Prostate gland (tissue), 2 donors: ENCODE measurements at regions not wholly inside any gene's neighbourhood (a gene's known extent, or its start where the extent isn't known, plus 50 kb on each side); places are given as distances from the start of the nearest gene placed in this dataset.

Experiments used
- DNase-seq: peaks from one replicate; pipeline ENCODE4 v3.0.0-alpha.2; 2019; ENCODE audit warnings: low spot score
- H3K27ac ChIP-seq, 2 donors: fragments of 200-600 bp; sonication (generic); 2 replicates each; pipeline ENCODE4 v1.5.1; 2017 to 2019
- H3K27me3 ChIP-seq: fragments of 200-600 bp; sonication (generic); replicated peaks from 2 replicates; pipeline ENCODE4 v1.5.1; 2019; ENCODE audit not compliant: insufficient read depth
- H3K36me3 ChIP-seq, 2 donors: fragments of 200-600 bp; sonication (generic); 1 replicate in 1 of 2; 2 replicates in 1 of 2; pipeline versions ENCODE4 v1.5.1 to v1.8.1; 2017 to 2019
- H3K4me1 ChIP-seq: fragments of 200-600 bp; sonication (generic); replicated peaks from 2 replicates; pipeline ENCODE4 v1.5.1; 2019
- H3K4me3 ChIP-seq, 2 donors: fragments of 200-600 bp; sonication (generic); 2 replicates each; pipeline ENCODE4 v1.5.1; 2017 to 2019
- H3K9me3 ChIP-seq: fragments of 200-600 bp; sonication (generic); 2 replicates; pipeline ENCODE4 v1.5.1; 2017
- POLR2A ChIP-seq: fragments of 450-650 bp; IDR thresholded peaks from one replicate; pipeline ENCODE4 v1.6.1; 2016; ENCODE audit warnings: antibody characterized with exemption, mild to moderate bottlenecking
- POLR2AphosphoS5 ChIP-seq: sonication (generic); formaldehyde crosslinking; IDR thresholded peaks from one replicate; pipeline ENCODE4 v1.6.1; 2017; ENCODE audit warnings: antibody characterized with exemption
- WGBS: methylation state at CpG from one replicate; pipeline ENCODE4 v1.1.5; 2018; 5-methylcytosine and 5-hydroxymethylcytosine counted together
- intact Hi-C: fragments of 100-400 bp; cut with DNase I; formaldehyde crosslinking; loops from one replicate; pipeline ENCODE4 v1.14.2; 2022
- TF ChIP-seq, protein P1 (sequence below), 4 experiments: fragments of 200-600 bp in 2 of 4; fragments of 450-650 bp in 2 of 4; sonication (generic) in 2 of 4; IDR thresholded peaks; 1 replicate in 3 of 4; 2 replicates in 1 of 4; pipeline ENCODE4 v1.5.1; 2016 to 2019; ENCODE audit warnings: antibody characterized with exemption in 4 of 4, mild to moderate bottlenecking in 2 of 4, moderate library complexity in 2 of 4

DNA sequence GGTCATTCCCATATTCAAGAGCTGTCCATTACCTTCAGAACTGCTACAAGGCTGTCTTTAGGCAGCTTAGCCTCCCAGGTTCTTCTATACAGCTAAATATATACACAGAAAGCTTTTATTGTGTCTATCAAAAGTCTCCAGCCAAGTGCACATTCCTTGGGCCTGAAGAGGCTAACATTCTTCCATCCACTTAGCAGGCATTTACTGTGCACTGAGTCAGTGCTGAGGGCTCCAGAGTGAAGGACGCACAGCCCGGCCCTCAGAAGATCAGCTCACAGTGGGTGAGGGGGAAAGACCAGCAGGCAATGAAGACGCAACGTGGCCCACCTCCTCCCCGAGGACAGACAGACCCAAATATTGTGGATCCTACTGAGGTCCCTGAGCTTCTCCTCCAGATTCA lies 569.9 kb downstream of the CDH26 start:
- intact Hi-C loops, result no loop called here
- TF ChIP-seq POLR2A, result no peak
- TF ChIP-seq, protein P1, sequence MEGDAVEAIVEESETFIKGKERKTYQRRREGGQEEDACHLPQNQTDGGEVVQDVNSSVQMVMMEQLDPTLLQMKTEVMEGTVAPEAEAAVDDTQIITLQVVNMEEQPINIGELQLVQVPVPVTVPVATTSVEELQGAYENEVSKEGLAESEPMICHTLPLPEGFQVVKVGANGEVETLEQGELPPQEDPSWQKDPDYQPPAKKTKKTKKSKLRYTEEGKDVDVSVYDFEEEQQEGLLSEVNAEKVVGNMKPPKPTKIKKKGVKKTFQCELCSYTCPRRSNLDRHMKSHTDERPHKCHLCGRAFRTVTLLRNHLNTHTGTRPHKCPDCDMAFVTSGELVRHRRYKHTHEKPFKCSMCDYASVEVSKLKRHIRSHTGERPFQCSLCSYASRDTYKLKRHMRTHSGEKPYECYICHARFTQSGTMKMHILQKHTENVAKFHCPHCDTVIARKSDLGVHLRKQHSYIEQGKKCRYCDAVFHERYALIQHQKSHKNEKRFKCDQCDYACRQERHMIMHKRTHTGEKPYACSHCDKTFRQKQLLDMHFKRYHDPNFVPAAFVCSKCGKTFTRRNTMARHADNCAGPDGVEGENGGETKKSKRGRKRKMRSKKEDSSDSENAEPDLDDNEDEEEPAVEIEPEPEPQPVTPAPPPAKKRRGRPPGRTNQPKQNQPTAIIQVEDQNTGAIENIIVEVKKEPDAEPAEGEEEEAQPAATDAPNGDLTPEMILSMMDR (IDR thresholded peaks at IDR 0.05), result no peak
- no peak for TF ChIP-seq POLR2AphosphoS5
- no peak for DNase-seq
- Histone ChIP-seq H3K4me3 (no peak overlapping the region), H3K9me3 (no peaks in the 10 kb centered on the region), H3K36me3 (no peaks in the 10 kb centered on the region), H3K27ac (no peak overlapping the region), H3K27me3 (no peaks in the 10 kb centered on the region), H3K4me1 (no peaks in the 10 kb centered on the region)
- 85% methylated on average over 5 of the region's 5 CpGs for WGBS

DNA sequence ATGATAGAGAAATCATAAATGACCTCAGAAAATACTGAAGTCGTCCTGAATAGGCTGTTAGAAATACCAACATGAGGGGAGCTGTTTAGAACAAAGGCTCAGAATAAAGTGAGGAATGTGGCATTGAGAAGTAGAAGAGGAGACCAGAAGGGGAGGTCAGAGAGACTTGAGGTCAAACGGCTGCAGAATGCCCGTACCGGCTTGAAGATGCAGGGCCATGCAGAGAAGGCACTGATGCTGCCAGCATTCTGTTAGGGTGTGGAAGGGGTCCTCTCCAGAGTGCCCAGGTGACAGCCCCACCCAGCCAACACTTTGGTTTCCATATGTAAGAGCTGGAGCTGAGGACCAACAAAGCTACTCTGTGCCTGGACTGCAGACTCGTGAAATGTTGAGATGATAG lies 570.9 kb downstream of the CDH26 start:
- intact Hi-C loops, result no loop called here
- TF ChIP-seq, protein P1 (IDR thresholded peaks at IDR 0.05), result no peak
- TF ChIP-seq POLR2A (no peak), POLR2AphosphoS5 (no peak)
- H3K4me1 ChIP-seq, result no peaks in the 10 kb centered on the region
- H3K4me3 ChIP-seq, result no peak overlapping the region
- no peak overlapping the region for H3K27ac ChIP-seq
- WGBS, result 84% methylated on average over 5 of the region's 5 CpGs
- DNase-seq, result no peak
- H3K27me3 ChIP-seq, result no peaks in the 10 kb centered on the region
- no peaks in the 10 kb centered on the region for H3K9me3 ChIP-seq
- H3K36me3 ChIP-seq, result no peaks in the 10 kb centered on the region

DNA sequence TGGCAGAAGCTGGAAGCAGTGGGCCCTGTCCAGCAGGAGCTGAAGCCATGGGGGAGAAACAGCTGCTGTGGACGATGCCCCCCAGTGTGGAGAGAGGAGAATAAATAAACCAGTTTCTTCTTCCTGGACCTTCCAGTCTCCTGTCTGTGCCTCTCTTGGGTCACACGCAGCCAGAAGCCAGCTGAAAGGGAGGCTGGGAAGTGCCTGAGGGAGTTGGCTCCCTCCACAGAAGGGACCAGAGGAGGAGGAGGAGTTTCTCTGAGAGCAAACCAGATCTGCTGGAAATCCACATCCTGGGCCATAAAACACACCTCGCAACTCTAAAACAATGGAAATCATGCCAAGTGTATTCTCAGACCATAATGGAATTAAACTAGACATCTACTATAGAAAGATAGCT lies 577.0 kb downstream of the CDH26 start:
- H3K27me3 ChIP-seq, result no peaks in the 10 kb centered on the region
- intact Hi-C loops, result no loop called here
- no peak overlapping the region for H3K27ac ChIP-seq
- no peak for DNase-seq
- H3K4me1 ChIP-seq, result no peaks in the 10 kb centered on the region
- no peaks in the 10 kb centered on the region for H3K36me3 ChIP-seq
- no peaks in the 10 kb centered on the region for H3K9me3 ChIP-seq
- TF ChIP-seq POLR2A, result no peak
- TF ChIP-seq POLR2AphosphoS5, result no peak
- TF ChIP-seq, protein P1 (IDR thresholded peaks at IDR 0.05), result no peak
- no peak overlapping the region for H3K4me3 ChIP-seq
- 17% methylated on average over 3 of the region's 3 CpGs for WGBS

DNA sequence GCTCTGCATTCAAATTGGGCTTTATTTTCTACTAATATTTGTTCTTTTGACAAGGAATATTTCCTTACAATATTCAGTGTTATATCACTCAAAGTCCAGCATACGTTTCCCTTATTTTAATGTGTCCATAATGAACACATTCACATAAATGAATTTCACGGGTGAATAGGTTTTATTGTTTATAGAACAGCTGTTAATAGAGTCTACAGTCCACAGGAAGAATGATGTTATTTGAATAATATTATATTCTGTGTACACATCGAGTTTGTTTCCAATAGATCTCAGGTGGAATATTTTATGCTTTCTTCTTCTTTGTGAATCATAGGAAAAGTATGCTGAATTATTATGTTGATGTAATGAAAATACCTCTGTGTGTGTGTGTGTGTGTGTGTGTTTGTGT lies 582.4 kb downstream of the CDH26 start:
- H3K4me1 ChIP-seq, result no peaks in the 10 kb centered on the region
- DNase-seq, result no peak
- TF ChIP-seq POLR2AphosphoS5, result no peak
- TF ChIP-seq, protein P1 (IDR thresholded peaks at IDR 0.05), result no peak
- no peaks in the 10 kb centered on the region for H3K9me3 ChIP-seq
- H3K27me3 ChIP-seq, result no peaks in the 10 kb centered on the region
- H3K27ac ChIP-seq, result no peak overlapping the region
- no peak overlapping the region for H3K4me3 ChIP-seq
- intact Hi-C loops, result no loop called here
- 30% methylated on average over 3 of the region's 3 CpGs for WGBS
- H3K36me3 ChIP-seq, result no peaks in the 10 kb centered on the region

DNA sequence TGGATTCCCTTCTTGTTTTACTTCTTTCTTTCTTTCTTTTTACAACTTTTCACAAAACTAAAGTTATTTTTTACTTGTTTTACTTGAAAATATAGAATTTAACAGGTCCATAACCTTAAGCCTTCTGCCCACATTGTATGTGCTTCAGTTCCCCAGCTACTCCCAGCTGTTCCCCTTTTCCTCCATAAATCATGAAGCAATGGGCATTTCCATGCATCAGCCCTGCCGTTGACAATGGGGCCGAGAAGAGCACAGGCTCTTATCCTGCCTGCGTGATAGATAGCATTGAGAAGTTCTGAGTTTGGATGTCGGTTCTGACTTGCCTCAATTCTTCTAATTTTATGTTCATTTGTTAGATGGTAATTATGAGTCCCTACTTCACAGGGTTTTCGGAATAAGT lies 583.8 kb downstream of the CDH26 start:
- Histone ChIP-seq H3K36me3 (no peaks in the 10 kb centered on the region), H3K27me3 (no peaks in the 10 kb centered on the region), H3K4me3 (no peak overlapping the region), H3K27ac (no peak overlapping the region), H3K9me3 (no peaks in the 10 kb centered on the region), H3K4me1 (no peaks in the 10 kb centered on the region)
- DNase-seq, result no peak
- 35% methylated on average over 5 of the region's 5 CpGs for WGBS
- no peak for TF ChIP-seq POLR2AphosphoS5
- TF ChIP-seq POLR2A, result no peak
- TF ChIP-seq, protein P1 (IDR thresholded peaks at IDR 0.05), result no peak
- intact Hi-C loops, result no loop called here
